GM19324 (cell line): ENCODE measurements at regions not wholly inside any gene's neighbourhood (a gene's known extent, or its start where the extent isn't known, plus 50 kb on each side); places are given as distances from the start of the nearest gene placed in this dataset.
"Not testable (repeated sequence)": the region's sequence is repeated elsewhere in the genome, so short reads cannot be mapped to it uniquely, and the experiment has no call there.

Experiments used
- ATAC-seq: cut with Tn5 transposase; IDR thresholded peaks from one replicate; pipeline ENCODE4 v1.9.1; 2021; ENCODE audit warnings: mild to moderate bottlenecking, moderate library complexity; ENCODE audit not compliant: unreplicated experiment, low FRiP score

- not testable (repeated sequence) for ATAC-seq
Observed at GRCh38 chr4:59676992-59677391, 1523.1 kb upstream of the ADGRL3 start.

DNA sequence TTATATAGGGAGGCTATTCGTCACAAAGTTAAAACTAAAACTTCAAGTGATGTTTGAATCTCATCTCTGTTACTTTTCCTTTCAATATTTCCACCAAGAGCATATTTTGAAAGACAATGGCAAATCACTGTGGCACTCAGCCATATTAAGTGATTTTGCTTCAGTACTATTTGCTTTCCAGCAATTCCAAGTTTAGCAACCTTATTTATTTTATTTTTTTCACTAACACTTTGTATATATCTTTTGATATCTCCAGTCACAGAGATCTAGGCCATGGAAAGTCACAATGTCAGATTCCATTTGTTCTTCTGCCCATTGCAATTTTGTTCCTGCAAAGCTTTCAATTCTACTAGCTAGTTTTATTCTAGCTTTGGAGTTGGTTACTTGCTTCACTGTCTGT lies 1514.5 kb upstream of the ADGRL3 start:
- ATAC-seq = no peak

DNA sequence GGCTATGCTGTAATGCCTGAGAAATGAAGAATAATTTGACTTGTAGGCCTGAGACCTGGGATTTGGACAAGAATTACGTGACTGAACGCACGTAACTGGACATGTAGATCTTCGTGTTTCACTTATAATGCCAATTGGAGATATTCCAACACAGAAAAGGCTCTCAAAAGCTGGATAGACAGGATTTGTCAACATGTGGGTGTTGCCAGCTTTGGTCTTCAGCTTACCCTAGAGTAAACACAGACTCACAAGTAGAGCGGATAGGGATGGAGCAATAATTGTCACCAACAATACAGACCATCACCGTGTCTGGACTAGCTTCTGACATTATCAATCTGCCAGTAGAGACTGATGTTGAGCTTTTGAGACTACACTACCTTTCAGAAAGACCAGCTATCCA lies 1511.0 kb upstream of the ADGRL3 start:
- ATAC-seq = no peak

DNA sequence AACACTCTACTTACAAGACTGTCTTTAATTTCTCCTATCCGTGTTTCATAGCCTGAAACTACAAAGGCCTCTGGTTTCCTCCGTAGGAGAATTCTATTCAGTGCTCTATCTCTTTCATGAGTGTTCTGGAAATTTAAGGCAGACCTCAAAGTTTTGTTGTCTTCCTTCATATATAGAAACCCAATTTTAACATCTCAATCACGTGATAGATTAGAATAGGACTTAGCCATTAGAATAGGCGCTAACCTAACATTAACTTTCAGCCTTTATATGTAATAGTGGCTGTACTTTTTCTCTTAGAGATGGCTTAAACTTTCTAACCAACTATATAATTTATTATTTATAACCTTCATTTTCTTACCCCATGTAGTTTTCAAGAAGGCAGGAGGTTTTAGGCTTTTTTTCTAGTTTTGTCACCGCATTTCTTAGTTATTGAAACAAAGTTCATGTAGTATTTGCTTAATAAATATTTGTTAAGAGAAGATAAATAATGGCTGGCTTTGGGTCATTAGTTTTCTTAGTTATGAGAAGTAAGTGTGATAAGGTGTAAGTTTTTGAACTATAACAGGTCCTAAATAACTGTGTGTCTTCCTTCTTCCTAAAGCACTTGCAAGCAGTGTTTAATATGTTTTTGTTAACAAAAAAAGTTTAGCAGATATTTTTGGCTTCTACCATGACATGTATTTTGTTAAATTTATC lies 1504.6 kb upstream of the ADGRL3 start:
- no peak for ATAC-seq

GRCh38 chr4:59698041-59698440 lies 1502.1 kb upstream of the ADGRL3 start:
- ATAC-seq = no peak

DNA sequence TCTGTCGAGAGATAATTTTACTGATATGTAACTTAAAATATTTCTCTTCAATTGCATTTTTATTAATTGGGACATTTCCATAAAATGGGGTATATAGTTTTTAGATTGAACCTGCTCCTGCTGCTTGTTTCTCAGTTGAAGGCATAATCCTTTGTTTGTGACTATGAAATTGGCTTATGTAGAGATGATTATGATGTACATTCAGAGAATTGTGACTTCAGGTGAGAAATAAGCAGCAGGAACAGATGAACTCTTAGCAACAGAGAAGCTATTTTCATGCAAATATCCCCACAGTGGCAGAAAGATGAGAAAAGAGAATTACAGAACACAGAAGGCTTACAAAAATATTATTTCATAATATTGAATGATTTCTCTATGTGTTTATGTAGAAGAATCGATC lies 1499.5 kb upstream of the ADGRL3 start:
- ATAC-seq = no peak

DNA sequence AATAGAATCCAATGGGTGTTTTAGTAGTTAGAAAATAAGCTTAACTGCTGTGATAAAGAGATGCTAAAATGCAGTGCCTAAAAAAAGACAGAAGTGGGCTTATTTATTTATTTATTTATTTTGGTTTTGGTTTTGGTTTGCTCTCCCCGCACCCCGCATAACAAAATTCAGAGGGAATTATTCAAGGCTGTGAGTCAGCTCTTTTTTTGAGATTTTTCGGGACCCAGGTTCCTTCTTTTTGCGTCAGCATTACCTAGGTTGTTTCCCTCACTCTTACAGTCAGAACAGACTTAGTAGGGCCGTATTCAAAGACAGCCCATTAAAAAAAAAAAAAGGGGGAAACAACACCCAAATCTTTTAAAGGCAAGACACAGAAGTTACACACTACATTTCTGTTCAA lies 1495.5 kb upstream of the ADGRL3 start:
- no peak for ATAC-seq

DNA sequence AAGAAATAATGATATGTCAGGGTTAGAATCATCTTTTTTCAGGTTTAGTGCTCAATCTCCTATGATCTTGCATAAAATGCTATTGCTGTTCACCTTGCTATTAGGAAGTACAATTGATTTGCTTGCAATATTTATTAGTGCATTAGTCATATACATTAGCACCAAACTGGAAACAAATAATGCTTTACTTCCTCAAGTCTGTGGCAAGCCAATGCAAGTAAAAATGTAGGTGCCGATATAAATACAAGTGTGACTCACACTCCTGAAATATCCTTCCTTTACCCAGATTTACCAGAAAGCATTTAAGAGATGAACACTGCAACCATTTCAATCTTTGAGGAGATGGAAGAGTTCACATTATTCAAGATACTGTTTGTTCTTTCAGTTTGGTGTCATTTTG lies 1487.7 kb upstream of the ADGRL3 start:
- no peak for ATAC-seq

DNA sequence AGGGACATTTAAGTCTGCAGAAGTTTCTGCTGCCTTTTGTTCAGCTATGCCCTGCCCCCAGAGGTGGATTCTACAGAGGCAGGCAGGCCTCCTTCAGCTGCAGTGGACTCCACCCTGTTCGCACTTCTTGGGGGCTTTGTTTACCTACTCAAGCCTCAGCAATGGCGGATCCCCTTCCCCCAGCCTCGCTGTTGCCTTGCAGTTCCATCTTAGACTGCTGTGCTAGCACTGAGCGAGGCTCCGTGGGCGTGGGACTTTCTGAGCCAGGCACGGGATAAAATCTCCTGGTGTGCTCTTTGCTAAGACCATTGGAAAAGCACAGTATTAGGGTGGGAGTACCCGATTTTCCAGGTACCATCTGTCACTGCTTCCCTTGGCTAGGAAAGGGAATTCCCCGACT lies 1475.8 kb upstream of the ADGRL3 start:
- ATAC-seq = not testable (repeated sequence)

- no peak for ATAC-seq
Observed at GRCh38 chr4:59727745-59728144, 1472.4 kb upstream of the ADGRL3 start.

DNA sequence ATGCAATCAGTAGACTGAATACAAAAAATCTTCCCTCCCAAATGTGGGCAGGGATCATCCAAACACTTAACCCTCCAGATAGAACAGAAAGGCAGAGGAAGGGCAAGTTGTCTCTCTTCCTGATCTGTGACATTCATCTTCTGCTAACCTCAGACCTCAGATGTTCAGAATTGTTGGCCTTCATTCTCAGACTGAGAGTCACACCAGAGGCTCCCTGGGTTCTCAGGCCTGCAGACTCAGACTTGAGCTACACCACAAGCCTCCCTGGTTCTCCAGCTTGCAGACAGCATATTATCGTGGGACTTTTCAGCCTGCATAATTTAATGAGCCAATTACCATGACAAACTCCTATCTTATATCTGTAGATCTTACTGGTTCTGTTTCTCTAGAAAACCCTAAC lies 1471.6 kb upstream of the ADGRL3 start:
- ATAC-seq = no peak

- ATAC-seq = no peak
Observed at GRCh38 chr4:59729321-59729720, 1470.8 kb upstream of the ADGRL3 start.

GRCh38 chr4:59748433-59748832 lies 1451.7 kb upstream of the ADGRL3 start:
- ATAC-seq = no peak

DNA sequence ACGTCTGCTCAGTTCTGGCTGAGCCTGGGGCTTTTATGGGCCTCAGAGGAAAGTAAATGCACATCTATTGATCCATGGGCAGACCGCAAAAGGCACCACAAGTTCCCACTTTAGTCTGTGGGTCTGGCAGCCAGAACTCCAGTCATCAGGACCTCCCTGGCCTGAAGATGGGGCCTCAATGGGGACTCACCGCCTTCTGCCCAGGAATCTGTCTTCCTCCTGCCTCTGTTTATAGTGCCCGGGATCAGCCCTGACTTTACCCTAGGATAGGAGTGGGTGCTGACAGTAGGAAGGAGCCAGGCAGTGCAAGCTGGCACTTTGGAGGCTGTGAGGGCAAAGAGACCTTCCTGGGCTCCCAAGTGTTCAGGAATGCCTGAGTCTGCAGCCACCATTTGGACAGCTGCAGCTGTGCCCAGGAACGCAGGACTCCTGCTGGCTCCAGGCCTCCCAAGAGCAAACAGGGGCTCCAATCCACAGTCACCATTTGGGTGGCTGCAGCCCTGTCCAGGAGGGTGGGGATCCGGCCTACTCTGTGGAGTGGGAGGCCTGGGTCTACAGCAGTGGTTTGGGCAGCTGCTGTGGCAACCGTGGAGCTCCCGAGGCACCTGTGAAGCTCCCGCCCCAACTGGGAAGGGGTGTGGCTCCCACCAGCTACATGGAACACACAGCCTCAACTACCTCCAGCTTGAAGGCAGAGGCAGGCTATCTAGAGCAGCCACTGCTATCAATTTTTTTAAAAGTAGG lies 1440.9 kb upstream of the ADGRL3 start:
- ATAC-seq = no peak

- ATAC-seq = no peak
Observed at GRCh38 chr4:59762344-59762743, 1437.8 kb upstream of the ADGRL3 start.

- no peak for ATAC-seq
Observed at GRCh38 chr4:59770601-59771264, 1429.4 kb upstream of the ADGRL3 start.

DNA sequence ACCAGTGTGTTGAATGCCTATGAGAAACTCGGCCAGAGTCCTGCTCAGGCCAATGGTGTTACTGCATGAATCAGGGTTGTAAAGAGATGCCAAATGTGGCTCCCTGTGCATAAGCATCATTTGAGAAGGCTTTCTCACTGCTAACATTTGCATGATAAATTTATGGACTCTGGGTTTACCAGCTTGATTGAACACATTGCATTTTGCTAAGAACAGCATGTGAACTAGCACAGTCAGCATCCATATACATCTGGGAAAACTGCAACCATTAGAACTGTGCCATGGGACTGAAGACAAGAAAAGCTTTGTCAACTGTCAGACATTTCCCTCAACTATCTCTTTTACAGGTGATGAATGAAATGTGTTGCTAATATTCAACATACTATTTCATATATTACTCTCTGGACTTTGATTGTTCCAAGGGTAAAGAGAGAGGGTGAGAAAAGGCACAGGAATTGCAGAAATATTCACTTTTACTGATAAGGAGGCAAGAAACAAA lies 1427.4 kb upstream of the ADGRL3 start:
- ATAC-seq = no peak

- not testable (repeated sequence) for ATAC-seq
Observed at GRCh38 chr4:59780271-59780670, 1419.9 kb upstream of the ADGRL3 start.

DNA sequence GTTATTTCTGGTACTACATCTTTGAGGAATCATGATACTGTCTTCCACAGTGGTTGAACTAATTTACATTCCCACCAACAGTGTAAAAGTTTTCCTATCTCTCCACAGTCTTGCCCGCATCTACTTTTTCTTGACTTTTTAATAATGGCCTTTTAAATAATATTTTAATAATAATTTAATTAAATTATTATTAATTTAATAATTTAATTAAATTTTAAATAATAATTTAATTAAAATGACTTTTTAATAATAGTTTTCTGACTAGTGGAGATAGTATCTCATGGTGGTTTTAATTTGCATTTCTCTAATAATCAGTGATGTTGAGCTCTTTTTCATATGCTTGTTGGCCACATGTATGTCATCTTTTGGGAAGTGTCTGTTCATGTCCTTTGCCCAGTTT lies 1395.0 kb upstream of the ADGRL3 start:
- no peak for ATAC-seq

- no peak for ATAC-seq
Observed at GRCh38 chr4:59814402-59815010, 1385.6 kb upstream of the ADGRL3 start.

GRCh38 chr4:59818656-59819055 lies 1381.5 kb upstream of the ADGRL3 start:
- peak; percentile 74 for ATAC-seq
